SK-N-SH treated with all-trans-retinoic acid at 6 μM for 48 hours (cell line): ENCODE measurements at regions not wholly inside any gene's neighbourhood (a gene's known extent, or its start where the extent isn't known, plus 50 kb on each side); places are given as distances from the start of the nearest gene placed in this dataset.

Experiments
- ATAC-seq: fragments of 200-7000 bp; cut with Tn5 transposase; 3 replicates; pipeline ENCODE4 v1.9.1; 2020; ENCODE audit warnings: mild to moderate bottlenecking, moderate library complexity
- ARNTL ChIP-seq: fragments of 450-650 bp; formaldehyde crosslinking; IDR thresholded peaks from 2 replicates; pipeline ENCODE4 v1.5.0; 2020; ENCODE audit warnings: low read depth, mild to moderate bottlenecking, moderate library complexity, borderline replicate concordance
- BACH2 ChIP-seq: fragments of 250-450 bp; sonication (Bioruptor Pico); IDR thresholded peaks from 2 replicates; pipeline ENCODE4 v1.9.0; 2021; ENCODE audit warnings: mild to moderate bottlenecking, borderline replicate concordance
- CSDC2 ChIP-seq: fragments of 250-450 bp; sonication (Bioruptor Pico); IDR thresholded peaks from 2 replicates; pipeline ENCODE4 v1.5.0; 2020; ENCODE audit warnings: mild to moderate bottlenecking, moderate library complexity
- ESRRG ChIP-seq: fragments of 250-450 bp; sonication (Bioruptor Pico); IDR thresholded peaks from 2 replicates; pipeline ENCODE4 v1.6.1; 2021; ENCODE audit warnings: mild to moderate bottlenecking
- GLIS3 ChIP-seq: fragments of 250-450 bp; sonication (Bioruptor Pico); IDR thresholded peaks from 2 replicates; pipeline ENCODE4 v1.5.0; 2020; ENCODE audit warnings: mild to moderate bottlenecking, moderate library complexity
- ISL1 ChIP-seq: fragments of 250-450 bp; sonication (Bioruptor Pico); IDR thresholded peaks from 2 replicates; pipeline ENCODE4 v2.1.2; 2022; ENCODE audit warnings: mild to moderate bottlenecking, moderate library complexity
- PATZ1 ChIP-seq: fragments of 250-450 bp; sonication (Bioruptor Pico); IDR thresholded peaks from 2 replicates; pipeline ENCODE4 v1.8.0; 2020; ENCODE audit warnings: mild to moderate bottlenecking, moderate library complexity, borderline replicate concordance
- POU6F1 ChIP-seq: fragments of 250-450 bp; sonication (Bioruptor Pico); IDR thresholded peaks from 2 replicates; pipeline ENCODE4 v1.8.0; 2021; ENCODE audit warnings: low read depth, mild to moderate bottlenecking, moderate library complexity, borderline replicate concordance
- PPARA ChIP-seq: fragments of 250-450 bp; sonication (Bioruptor Pico); IDR thresholded peaks from 2 replicates; pipeline ENCODE4 v1.5.0; 2020; ENCODE audit warnings: mild to moderate bottlenecking, borderline replicate concordance
- RARB ChIP-seq: fragments of 250-450 bp; sonication (Bioruptor Pico); IDR thresholded peaks from 2 replicates; pipeline ENCODE4 v1.8.0; 2021; ENCODE audit warnings: mild to moderate bottlenecking, moderate library complexity
- SNAI2 ChIP-seq: fragments of 250-450 bp; sonication (Bioruptor Pico); IDR thresholded peaks from 2 replicates; pipeline ENCODE4 v1.5.0; 2020; ENCODE audit warnings: mild to moderate bottlenecking, moderate library complexity
- TCF4 ChIP-seq: fragments of 250-450 bp; sonication (Bioruptor Pico); IDR thresholded peaks from 2 replicates; pipeline ENCODE4 v1.8.0; 2021; ENCODE audit warnings: mild to moderate bottlenecking, moderate library complexity, borderline replicate concordance
- TOX ChIP-seq: fragments of 250-450 bp; sonication (Bioruptor Pico); IDR thresholded peaks from 2 replicates; pipeline ENCODE4 v1.8.0; 2021; ENCODE audit warnings: mild to moderate bottlenecking, moderate library complexity, borderline replicate concordance
- ZFP3 ChIP-seq: fragments of 250-450 bp; sonication (Bioruptor Pico); IDR thresholded peaks from 2 replicates; pipeline ENCODE4 v1.5.0; 2020; ENCODE audit warnings: mild to moderate bottlenecking, moderate library complexity
- ZFP30 ChIP-seq: fragments of 450-650 bp; formaldehyde crosslinking; IDR thresholded peaks from 2 replicates; pipeline ENCODE4 v1.5.0; 2022; ENCODE audit warnings: mild to moderate bottlenecking, moderate library complexity
- ZNF565 ChIP-seq: fragments of 450-650 bp; formaldehyde crosslinking; conservative IDR thresholded peaks from 2 replicates; pipeline ENCODE4 v1.5.0; 2020; ENCODE audit warnings: low read depth, mild to moderate bottlenecking, moderate library complexity
- ZNF70 ChIP-seq: fragments of 450-650 bp; formaldehyde crosslinking; IDR thresholded peaks from 2 replicates; pipeline ENCODE4 v1.5.0; 2020; ENCODE audit warnings: mild to moderate bottlenecking, moderate library complexity
- ZNF8 ChIP-seq: fragments of 450-650 bp; formaldehyde crosslinking; IDR thresholded peaks from 2 replicates; pipeline ENCODE4 v1.5.0; 2020; ENCODE audit warnings: mild to moderate bottlenecking, moderate library complexity
- TF ChIP-seq, protein P1 (sequence below): fragments of 250-450 bp; sonication (Bioruptor Pico); IDR thresholded peaks from 2 replicates; pipeline ENCODE4 v1.5.0; 2020; ENCODE audit warnings: mild to moderate bottlenecking, moderate library complexity
- TF ChIP-seq, protein P2 (sequence below): fragments of 250-450 bp; sonication (Bioruptor Pico); IDR thresholded peaks from 2 replicates; pipeline ENCODE4 v1.5.1; 2021; ENCODE audit warnings: mild to moderate bottlenecking, moderate library complexity
- TF ChIP-seq, protein P3 (sequence below): fragments of 250-450 bp; sonication (Bioruptor Pico); IDR thresholded peaks from 2 replicates; pipeline ENCODE4 v1.5.1; 2020; ENCODE audit warnings: low read depth, mild to moderate bottlenecking, moderate library complexity

DNA sequence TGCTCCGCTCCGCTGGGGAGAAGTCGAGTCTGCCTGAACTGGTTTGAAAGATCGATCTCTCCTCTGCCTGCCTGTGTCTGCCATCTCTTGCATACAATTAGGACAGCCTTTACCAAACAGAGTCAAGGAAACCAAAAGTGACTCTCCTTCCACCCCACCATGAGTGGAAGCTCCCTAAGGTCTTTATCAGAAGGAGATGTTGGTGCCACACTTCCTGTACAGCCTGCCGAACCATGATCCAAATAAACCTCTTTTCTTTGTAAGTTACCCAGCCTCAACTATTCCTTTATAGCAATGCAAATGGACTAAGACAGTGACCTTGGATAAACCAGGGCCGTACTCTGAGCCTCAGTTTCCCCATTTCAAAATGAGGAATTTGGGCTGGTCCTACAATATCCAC is 106.3 kb upstream of the GDF10 start:
- TF ChIP-seq ISL1 (CRISPR knock-in tag) (no peak), BACH2 (CRISPR knock-in tag) (no peak), POU6F1 (CRISPR knock-in tag) (no peak), TOX (CRISPR knock-in tag) (no peak), TCF4 (no peak), RARB (CRISPR knock-in tag) (no peak), ESRRG (CRISPR knock-in tag) (no peak), ZNF8 (no peak), ARNTL (CRISPR knock-in tag) (no peak), ZFP30 (no peak), ZNF565 (CRISPR knock-in tag) (no peak), PATZ1 (no peak), PPARA (CRISPR knock-in tag) (no peak)
- TF ChIP-seq, protein P1, sequence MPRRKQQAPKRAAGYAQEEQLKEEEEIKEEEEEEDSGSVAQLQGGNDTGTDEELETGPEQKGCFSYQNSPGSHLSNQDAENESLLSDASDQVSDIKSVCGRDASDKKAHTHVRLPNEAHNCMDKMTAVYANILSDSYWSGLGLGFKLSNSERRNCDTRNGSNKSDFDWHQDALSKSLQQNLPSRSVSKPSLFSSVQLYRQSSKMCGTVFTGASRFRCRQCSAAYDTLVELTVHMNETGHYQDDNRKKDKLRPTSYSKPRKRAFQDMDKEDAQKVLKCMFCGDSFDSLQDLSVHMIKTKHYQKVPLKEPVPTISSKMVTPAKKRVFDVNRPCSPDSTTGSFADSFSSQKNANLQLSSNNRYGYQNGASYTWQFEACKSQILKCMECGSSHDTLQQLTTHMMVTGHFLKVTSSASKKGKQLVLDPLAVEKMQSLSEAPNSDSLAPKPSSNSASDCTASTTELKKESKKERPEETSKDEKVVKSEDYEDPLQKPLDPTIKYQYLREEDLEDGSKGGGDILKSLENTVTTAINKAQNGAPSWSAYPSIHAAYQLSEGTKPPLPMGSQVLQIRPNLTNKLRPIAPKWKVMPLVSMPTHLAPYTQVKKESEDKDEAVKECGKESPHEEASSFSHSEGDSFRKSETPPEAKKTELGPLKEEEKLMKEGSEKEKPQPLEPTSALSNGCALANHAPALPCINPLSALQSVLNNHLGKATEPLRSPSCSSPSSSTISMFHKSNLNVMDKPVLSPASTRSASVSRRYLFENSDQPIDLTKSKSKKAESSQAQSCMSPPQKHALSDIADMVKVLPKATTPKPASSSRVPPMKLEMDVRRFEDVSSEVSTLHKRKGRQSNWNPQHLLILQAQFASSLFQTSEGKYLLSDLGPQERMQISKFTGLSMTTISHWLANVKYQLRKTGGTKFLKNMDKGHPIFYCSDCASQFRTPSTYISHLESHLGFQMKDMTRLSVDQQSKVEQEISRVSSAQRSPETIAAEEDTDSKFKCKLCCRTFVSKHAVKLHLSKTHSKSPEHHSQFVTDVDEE (CRISPR knock-in tag): no peak
- TF ChIP-seq, protein P2, sequence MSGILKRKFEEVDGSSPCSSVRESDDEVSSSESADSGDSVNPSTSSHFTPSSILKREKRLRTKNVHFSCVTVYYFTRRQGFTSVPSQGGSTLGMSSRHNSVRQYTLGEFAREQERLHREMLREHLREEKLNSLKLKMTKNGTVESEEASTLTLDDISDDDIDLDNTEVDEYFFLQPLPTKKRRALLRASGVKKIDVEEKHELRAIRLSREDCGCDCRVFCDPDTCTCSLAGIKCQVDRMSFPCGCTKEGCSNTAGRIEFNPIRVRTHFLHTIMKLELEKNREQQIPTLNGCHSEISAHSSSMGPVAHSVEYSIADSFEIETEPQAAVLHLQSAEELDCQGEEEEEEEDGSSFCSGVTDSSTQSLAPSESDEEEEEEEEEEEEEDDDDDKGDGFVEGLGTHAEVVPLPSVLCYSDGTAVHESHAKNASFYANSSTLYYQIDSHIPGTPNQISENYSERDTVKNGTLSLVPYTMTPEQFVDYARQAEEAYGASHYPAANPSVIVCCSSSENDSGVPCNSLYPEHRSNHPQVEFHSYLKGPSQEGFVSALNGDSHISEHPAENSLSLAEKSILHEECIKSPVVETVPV (CRISPR knock-in tag): no peak
- TF ChIP-seq, all 23 proteins: peak for 0
- no peak for ATAC-seq

DNA sequence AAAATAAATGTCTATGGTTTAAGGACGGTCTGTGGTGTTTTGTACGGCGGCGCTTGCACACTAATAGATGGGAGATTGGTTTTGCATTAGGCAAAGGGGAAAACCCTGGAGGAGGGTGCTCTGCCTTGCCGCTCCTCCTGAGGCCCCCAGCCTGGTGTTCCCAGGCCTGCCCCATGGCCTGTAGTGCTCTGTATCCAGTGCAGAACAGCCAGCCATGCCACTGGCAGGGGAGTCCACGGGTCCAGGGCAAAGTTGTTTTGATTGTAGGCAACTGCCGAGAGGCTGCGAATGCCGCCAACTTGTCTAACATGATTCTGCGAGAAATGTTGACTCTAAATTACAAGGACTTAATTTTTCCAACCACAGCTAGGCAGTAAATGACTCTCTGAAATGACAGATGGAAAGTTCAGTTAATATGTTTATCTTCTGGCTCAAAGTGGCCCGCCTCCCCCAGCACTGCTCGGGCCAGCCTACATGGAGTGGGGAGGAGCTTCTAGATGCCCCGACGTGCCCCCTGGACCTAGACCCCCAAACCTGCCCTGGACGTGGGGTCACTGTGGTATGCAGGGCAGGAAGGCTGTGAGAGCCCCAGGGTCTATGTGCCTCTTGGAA is 104.6 kb upstream of the GDF10 start:
- no peak for ATAC-seq
- TF ChIP-seq, protein P2 (CRISPR knock-in tag): no peak
- TF ChIP-seq ZNF70 (no peak), ZFP3 (CRISPR knock-in tag) (no peak), ISL1 (CRISPR knock-in tag) (no peak), TOX (CRISPR knock-in tag) (no peak), CSDC2 (no peak), ARNTL (CRISPR knock-in tag) (no peak), ZNF8 (no peak), PATZ1 (no peak), GLIS3 (no peak), BACH2 (CRISPR knock-in tag) (no peak), TCF4 (no peak), ZFP30 (no peak), RARB (CRISPR knock-in tag) (no peak), SNAI2 (CRISPR knock-in tag) (no peak)
- TF ChIP-seq, protein P3, sequence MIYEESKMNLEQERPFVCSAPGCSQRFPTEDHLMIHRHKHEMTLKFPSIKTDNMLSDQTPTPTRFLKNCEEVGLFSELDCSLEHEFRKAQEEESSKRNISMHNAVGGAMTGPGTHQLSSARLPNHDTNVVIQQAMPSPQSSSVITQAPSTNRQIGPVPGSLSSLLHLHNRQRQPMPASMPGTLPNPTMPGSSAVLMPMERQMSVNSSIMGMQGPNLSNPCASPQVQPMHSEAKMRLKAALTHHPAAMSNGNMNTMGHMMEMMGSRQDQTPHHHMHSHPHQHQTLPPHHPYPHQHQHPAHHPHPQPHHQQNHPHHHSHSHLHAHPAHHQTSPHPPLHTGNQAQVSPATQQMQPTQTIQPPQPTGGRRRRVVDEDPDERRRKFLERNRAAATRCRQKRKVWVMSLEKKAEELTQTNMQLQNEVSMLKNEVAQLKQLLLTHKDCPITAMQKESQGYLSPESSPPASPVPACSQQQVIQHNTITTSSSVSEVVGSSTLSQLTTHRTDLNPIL: no peak
- TF ChIP-seq, protein P1 (CRISPR knock-in tag): no peak
